Astrocyte (in vitro differentiated cells and primary cell): ENCODE measurements at regions not wholly inside any gene's neighbourhood (a gene's known extent, or its start where the extent isn't known, plus 50 kb on each side); places are given as distances from the start of the nearest gene placed in this dataset.
A peak's percentile ranks its signal among the peaks of the same experiment; 100 is the strongest.

ENCODE experiments used
- DNase-seq: peaks from one replicate; pipeline ENCODE4 v3.0.0-alpha.2; 2010; ENCODE audit warnings: low read depth
- FAIRE-seq: peaks from 2 replicates; lab custom pipeline; 2011; peaks lifted over from hg19 to GRCh38; lab: Jason Lieb, UNC
- H2AFZ ChIP-seq: 2 replicates; pipeline ENCODE4 v1.6.0; 2012; ENCODE audit warnings: low read depth, low read length, inconsistent platforms
- H3K27ac ChIP-seq: 2 replicates; pipeline ENCODE4 v1.5.1; 2011; ENCODE audit warnings: low read depth, low read length, inconsistent platforms
- H3K27me3 ChIP-seq: 2 replicates; pipeline ENCODE4 v1.6.0; 2011; ENCODE audit warnings: low read length, inconsistent platforms; ENCODE audit not compliant: insufficient read depth
- H3K36me3 ChIP-seq: 2 replicates; pipeline ENCODE4 v1.5.1; 2011; ENCODE audit warnings: low read length, inconsistent platforms; ENCODE audit not compliant: insufficient read depth
- H3K4me1 ChIP-seq: 2 replicates; pipeline ENCODE4 v1.5.1; 2011; ENCODE audit warnings: low read length, inconsistent platforms; ENCODE audit not compliant: insufficient read depth
- H3K4me2 ChIP-seq: 2 replicates; pipeline ENCODE4 v1.6.0; 2012; ENCODE audit warnings: low read length, inconsistent platforms
- H3K4me3 ChIP-seq: 2 replicates; pipeline ENCODE4 v1.5.1; 2011; ENCODE audit warnings: low read depth, mild to moderate bottlenecking, low read length, inconsistent platforms; ENCODE audit not compliant: insufficient read depth
- H3K79me2 ChIP-seq: 2 replicates; pipeline ENCODE4 v1.6.0; 2012; ENCODE audit warnings: mild to moderate bottlenecking, low read length, inconsistent platforms; ENCODE audit not compliant: insufficient read depth
- H3K9ac ChIP-seq: 2 replicates; pipeline ENCODE4 v1.6.0; 2012; ENCODE audit warnings: mild to moderate bottlenecking, low read length, inconsistent platforms
- H3K9me3 ChIP-seq: 2 replicates; pipeline ENCODE4 v1.5.1; 2012; ENCODE audit warnings: low read depth, mild to moderate bottlenecking, low read length, inconsistent platforms; ENCODE audit not compliant: insufficient read depth
- H4K20me1 ChIP-seq: 2 replicates; pipeline ENCODE4 v1.6.0; 2012; ENCODE audit warnings: low read length, inconsistent platforms; ENCODE audit not compliant: insufficient read depth
- H3K27ac Mint-ChIP-seq: one replicate; pipeline ENCODE4 v1.8.0; 2021; ENCODE audit warnings: mild to moderate bottlenecking, mixed read lengths; ENCODE audit not compliant: unreplicated experiment
- H3K27me3 Mint-ChIP-seq: one replicate; pipeline ENCODE4 v1.8.0; 2021; ENCODE audit warnings: low read depth, mixed read lengths; ENCODE audit not compliant: unreplicated experiment
- H3K36me3 Mint-ChIP-seq: one replicate; pipeline ENCODE4 v1.8.0; 2021; ENCODE audit warnings: low read depth, mixed read lengths; ENCODE audit not compliant: unreplicated experiment
- H3K4me1 Mint-ChIP-seq: one replicate; pipeline ENCODE4 v1.8.0; 2021; ENCODE audit warnings: low read depth, mixed read lengths; ENCODE audit not compliant: unreplicated experiment
- H3K4me3 Mint-ChIP-seq: one replicate; pipeline ENCODE4 v1.8.0; 2021; ENCODE audit warnings: mild to moderate bottlenecking, moderate library complexity, mixed read lengths; ENCODE audit not compliant: unreplicated experiment
- H3K9me3 Mint-ChIP-seq: one replicate; pipeline ENCODE4 v1.8.0; 2021; ENCODE audit warnings: mild to moderate bottlenecking, mixed read lengths; ENCODE audit not compliant: unreplicated experiment
- EZH2 ChIP-seq: IDR thresholded peaks from 2 replicates; pipeline ENCODE4 v1.6.1; 2012; ENCODE audit warnings: mild to moderate bottlenecking, low read length, inconsistent platforms; ENCODE audit not compliant: insufficient read depth
- TF ChIP-seq, protein P1 (sequence below): IDR thresholded peaks from 2 replicates; pipeline ENCODE4 v1.5.1; 2011; ENCODE audit warnings: low read depth, mild to moderate bottlenecking, inconsistent platforms, low read length, moderate library complexity; ENCODE audit not compliant: insufficient read depth

DNA sequence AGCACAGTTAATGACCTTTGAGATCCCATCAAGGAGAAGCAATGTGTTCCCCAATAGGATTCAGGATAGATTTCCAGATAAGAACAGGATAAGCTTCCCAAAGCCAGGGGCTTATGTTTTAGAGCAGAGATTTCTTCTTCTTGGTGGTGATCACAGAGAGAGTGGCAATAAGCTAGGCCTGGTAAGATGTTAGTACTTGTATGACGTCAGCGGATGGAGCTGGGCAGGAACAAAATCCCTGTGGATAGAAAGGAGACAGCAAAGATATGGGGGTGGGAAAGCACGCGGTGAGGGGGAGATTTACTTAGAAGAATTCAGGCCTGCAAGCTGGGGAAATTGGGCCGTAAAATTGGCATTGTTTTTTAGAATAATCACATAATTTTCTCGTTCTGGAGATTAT, 323.0 kb downstream of the MTX2 start:
- H3K27ac ChIP-seq, result no peak overlapping the region
- H3K36me3 Mint-ChIP-seq, result no peaks in the 10 kb centered on the region
- no peak overlapping the region for H3K4me3 Mint-ChIP-seq

DNA sequence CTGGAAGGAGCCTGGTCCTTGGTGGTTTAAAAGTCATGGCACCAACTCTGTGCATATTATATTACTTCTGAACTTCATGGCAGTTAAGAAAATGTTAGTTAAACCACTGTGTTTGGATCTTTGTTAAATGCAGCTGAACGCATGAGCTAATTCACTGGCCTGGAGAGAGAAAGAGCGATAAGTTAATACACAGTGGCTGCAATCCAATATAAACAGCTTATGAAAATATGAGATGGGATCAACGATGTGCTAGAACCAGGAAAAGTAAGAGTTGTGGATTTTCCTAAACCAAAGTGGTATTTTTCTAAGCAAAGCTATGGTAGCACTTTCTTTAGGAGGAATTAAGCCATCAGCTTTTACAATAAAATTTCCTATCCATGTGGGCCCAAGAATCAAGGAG, 326.7 kb downstream of the MTX2 start:
- Histone ChIP-seq H3K9ac (no peak overlapping the region), H3K4me2 (peak overlapping the region; percentile 12), H3K27me3 (peaks cover 6% of the 10 kb centered on the region), H3K79me2 (no peaks in the 10 kb centered on the region), H3K9me3 (no peaks in the 10 kb centered on the region), H3K36me3 (no peaks in the 10 kb centered on the region), H3K4me1 (no peaks in the 10 kb centered on the region), H2AFZ (no peak overlapping the region), H4K20me1 (no peaks in the 10 kb centered on the region), H3K27ac (no peak overlapping the region), H3K4me3 (no peak overlapping the region)
- TF ChIP-seq, protein P1, sequence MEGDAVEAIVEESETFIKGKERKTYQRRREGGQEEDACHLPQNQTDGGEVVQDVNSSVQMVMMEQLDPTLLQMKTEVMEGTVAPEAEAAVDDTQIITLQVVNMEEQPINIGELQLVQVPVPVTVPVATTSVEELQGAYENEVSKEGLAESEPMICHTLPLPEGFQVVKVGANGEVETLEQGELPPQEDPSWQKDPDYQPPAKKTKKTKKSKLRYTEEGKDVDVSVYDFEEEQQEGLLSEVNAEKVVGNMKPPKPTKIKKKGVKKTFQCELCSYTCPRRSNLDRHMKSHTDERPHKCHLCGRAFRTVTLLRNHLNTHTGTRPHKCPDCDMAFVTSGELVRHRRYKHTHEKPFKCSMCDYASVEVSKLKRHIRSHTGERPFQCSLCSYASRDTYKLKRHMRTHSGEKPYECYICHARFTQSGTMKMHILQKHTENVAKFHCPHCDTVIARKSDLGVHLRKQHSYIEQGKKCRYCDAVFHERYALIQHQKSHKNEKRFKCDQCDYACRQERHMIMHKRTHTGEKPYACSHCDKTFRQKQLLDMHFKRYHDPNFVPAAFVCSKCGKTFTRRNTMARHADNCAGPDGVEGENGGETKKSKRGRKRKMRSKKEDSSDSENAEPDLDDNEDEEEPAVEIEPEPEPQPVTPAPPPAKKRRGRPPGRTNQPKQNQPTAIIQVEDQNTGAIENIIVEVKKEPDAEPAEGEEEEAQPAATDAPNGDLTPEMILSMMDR, result no peak
- no peak for TF ChIP-seq EZH2
- peak; percentile 61 for DNase-seq
- no peaks in the 10 kb centered on the region for H3K4me1 Mint-ChIP-seq
- FAIRE-seq, result no peak
- H3K27ac Mint-ChIP-seq, result no peak overlapping the region
- no peaks in the 10 kb centered on the region for H3K36me3 Mint-ChIP-seq
- H3K4me3 Mint-ChIP-seq, result no peak overlapping the region
- peaks cover 4% of the 10 kb centered on the region for H3K27me3 Mint-ChIP-seq
- H3K9me3 Mint-ChIP-seq, result peaks cover 2% of the 10 kb centered on the region

More for the DNA sequence above, 323.0 kb downstream of the MTX2 start:
- Histone ChIP-seq H3K79me2 (no peaks in the 10 kb centered on the region), H4K20me1 (no peaks in the 10 kb centered on the region), H3K9ac (no peak overlapping the region), H3K4me1 (no peaks in the 10 kb centered on the region), H3K36me3 (no peaks in the 10 kb centered on the region), H3K27me3 (no peaks in the 10 kb centered on the region), H3K4me3 (no peak overlapping the region), H2AFZ (no peak overlapping the region), H3K9me3 (no peaks in the 10 kb centered on the region), H3K4me2 (no peak overlapping the region)
- TF ChIP-seq EZH2, result no peak
- TF ChIP-seq, protein P1, result no peak
- Mint-ChIP-seq H3K27ac (no peak overlapping the region), H3K4me1 (no peaks in the 10 kb centered on the region), H3K27me3 (peaks cover 4% of the 10 kb centered on the region), H3K9me3 (peaks cover 2% of the 10 kb centered on the region)
- DNase-seq (no peak), FAIRE-seq (no peak)

DNA sequence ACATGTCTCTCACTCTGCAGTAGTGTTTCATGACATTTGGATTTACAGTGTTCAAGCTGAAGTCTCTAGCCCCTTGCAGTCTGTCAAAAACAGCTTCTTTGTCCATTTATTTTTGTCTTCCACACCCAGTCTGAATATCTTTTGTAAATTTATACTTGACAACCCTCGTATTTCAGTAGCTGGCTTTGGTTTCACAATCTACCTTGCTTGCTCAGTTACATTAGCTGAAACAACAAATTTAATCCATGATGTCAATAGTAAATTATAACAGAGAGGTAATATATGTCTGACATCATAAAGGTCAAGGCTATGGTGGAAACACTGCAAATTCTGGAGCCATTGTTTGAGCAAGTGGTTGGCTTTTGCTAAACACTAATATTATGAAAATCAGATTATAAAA, 328.7 kb downstream of the MTX2 start:
- no peak for TF ChIP-seq EZH2
- TF ChIP-seq, protein P1, result no peak
- peaks cover 10% of the 10 kb centered on the region for H3K27me3 Mint-ChIP-seq
- Histone ChIP-seq H3K27me3 (peaks cover 7% of the 10 kb centered on the region), H3K9ac (no peak overlapping the region), H2AFZ (no peak overlapping the region), H3K4me3 (no peak overlapping the region), H3K36me3 (no peaks in the 10 kb centered on the region), H3K4me1 (no peaks in the 10 kb centered on the region), H3K27ac (no peak overlapping the region), H3K9me3 (no peaks in the 10 kb centered on the region), H4K20me1 (no peaks in the 10 kb centered on the region), H3K4me2 (no peak overlapping the region), H3K79me2 (no peaks in the 10 kb centered on the region)
- H3K27ac Mint-ChIP-seq, result no peak overlapping the region
- no peaks in the 10 kb centered on the region for H3K4me1 Mint-ChIP-seq
- FAIRE-seq, result no peak
- DNase-seq, result no peak
- no peaks in the 10 kb centered on the region for H3K36me3 Mint-ChIP-seq
- H3K9me3 Mint-ChIP-seq, result peaks cover 2% of the 10 kb centered on the region
- H3K4me3 Mint-ChIP-seq, result no peak overlapping the region
